ENCODE measurements at regions not wholly inside any gene's neighbourhood (a gene's known extent, or its start where the extent isn't known, plus 50 kb on each side); places are given as distances from the start of the nearest gene placed in this dataset.

DNA sequence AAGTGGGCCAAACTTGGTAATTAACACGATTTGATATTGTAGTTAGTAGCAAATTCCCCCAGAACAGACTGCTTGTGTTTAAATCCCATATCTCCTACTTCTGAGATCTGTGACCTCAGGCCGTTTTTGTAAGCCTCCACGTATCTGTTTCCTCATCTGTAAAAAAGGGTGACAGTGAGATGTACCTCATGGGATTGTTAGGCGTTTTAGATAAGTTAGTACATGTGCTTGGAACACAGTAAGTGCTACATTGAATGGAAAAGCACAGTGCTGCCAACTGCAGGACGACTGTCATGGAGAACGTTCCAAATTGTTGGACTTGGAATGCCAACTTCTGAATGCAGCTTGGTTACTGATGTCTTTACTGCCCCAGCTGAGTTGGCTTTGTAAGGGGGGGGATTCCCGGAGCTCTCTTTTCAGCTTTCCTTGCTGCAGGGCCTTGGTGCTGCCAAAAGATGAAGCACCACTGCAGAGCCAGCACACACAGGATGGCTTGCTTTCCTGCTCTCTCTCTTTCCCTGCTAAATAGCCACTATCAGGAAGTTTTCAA lies 108.6 kb downstream of the OPN5 start:
- H3K27me3 ChIP-seq (replicated peaks; ENCODE audit: control insufficient read depth, insufficient read depth, low read length): no peaks in the 10 kb centered on the region
- intact Hi-C loops (cut with micrococcal nuclease; ENCODE audit: unreplicated experiment): no loop called here
- TF ChIP-seq, protein P1, sequence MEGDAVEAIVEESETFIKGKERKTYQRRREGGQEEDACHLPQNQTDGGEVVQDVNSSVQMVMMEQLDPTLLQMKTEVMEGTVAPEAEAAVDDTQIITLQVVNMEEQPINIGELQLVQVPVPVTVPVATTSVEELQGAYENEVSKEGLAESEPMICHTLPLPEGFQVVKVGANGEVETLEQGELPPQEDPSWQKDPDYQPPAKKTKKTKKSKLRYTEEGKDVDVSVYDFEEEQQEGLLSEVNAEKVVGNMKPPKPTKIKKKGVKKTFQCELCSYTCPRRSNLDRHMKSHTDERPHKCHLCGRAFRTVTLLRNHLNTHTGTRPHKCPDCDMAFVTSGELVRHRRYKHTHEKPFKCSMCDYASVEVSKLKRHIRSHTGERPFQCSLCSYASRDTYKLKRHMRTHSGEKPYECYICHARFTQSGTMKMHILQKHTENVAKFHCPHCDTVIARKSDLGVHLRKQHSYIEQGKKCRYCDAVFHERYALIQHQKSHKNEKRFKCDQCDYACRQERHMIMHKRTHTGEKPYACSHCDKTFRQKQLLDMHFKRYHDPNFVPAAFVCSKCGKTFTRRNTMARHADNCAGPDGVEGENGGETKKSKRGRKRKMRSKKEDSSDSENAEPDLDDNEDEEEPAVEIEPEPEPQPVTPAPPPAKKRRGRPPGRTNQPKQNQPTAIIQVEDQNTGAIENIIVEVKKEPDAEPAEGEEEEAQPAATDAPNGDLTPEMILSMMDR (IDR thresholded peaks at IDR 0.05; ENCODE audit: insufficient read depth in 1 of 2, low read depth in 1 of 2, low read length in 1 of 2, severe bottlenecking in 1 of 2, unreplicated experiment in 1 of 2): no peak
- no peaks in the 10 kb centered on the region for H3K9me3 ChIP-seq
- Mint-ChIP-seq H3K27ac (ENCODE audit: unreplicated experiment) (no peak overlapping the region), H3K9me3 (ENCODE audit: unreplicated experiment) (no peaks in the 10 kb centered on the region), H3K36me3 (ENCODE audit: insufficient read depth, unreplicated experiment) (no peaks in the 10 kb centered on the region), H3K4me3 (ENCODE audit: unreplicated experiment) (no peak overlapping the region), H3K27me3 (ENCODE audit: insufficient read depth, unreplicated experiment) (no peaks in the 10 kb centered on the region), H3K4me1 (ENCODE audit: low read depth, unreplicated experiment) (no peaks in the 10 kb centered on the region)
- ChIA-PET CTCF (no interaction called here), POLR2A (no interaction called here)
- H3K4me1 ChIP-seq: no peaks in the 10 kb centered on the region
- H3K36me3 ChIP-seq (ENCODE audit: control insufficient read depth, insufficient read depth, low read length): no peaks in the 10 kb centered on the region
- no TSS peak for BruUV-seq (replicated peaks)
- no peak for DNase-seq
- no peak overlapping the region for H3K4me3 ChIP-seq (ENCODE audit: low read depth, low read length)

DNA sequence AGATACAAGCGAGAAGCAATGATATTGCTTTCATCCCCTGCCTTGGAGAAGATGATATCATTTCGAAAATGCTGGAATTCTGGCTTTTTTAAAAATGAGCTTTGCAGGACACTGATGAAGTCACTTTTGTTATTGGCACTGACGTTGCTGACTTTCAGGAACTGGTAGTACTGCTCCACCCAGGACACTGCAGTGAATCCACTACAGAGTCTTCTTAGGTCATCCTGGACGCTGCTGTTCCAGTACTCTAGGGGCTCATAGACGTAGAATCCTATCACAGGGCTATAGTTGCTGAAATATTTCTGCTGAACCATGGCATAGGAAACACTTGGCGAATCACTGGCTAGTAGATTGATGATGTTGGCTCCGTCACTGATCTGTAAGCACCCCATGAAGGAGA lies 97.2 kb downstream of the OPN5 start:
- H3K4me3 ChIP-seq (ENCODE audit: low read depth, low read length): no peak overlapping the region
- H3K9me3 ChIP-seq: no peaks in the 10 kb centered on the region
- TF ChIP-seq, protein P1 (IDR thresholded peaks at IDR 0.05; ENCODE audit: insufficient read depth in 1 of 2, low read depth in 1 of 2, low read length in 1 of 2, severe bottlenecking in 1 of 2, unreplicated experiment in 1 of 2): no peak
- ChIA-PET CTCF (no interaction called here), POLR2A (no interaction called here)
- Mint-ChIP-seq H3K4me1 (ENCODE audit: low read depth, unreplicated experiment) (no peaks in the 10 kb centered on the region), H3K4me3 (ENCODE audit: unreplicated experiment) (no peak overlapping the region), H3K36me3 (ENCODE audit: insufficient read depth, unreplicated experiment) (no peaks in the 10 kb centered on the region), H3K27me3 (ENCODE audit: insufficient read depth, unreplicated experiment) (peaks cover 1% of the 10 kb centered on the region), H3K9me3 (ENCODE audit: unreplicated experiment) (no peaks in the 10 kb centered on the region), H3K27ac (ENCODE audit: unreplicated experiment) (no peak overlapping the region)
- intact Hi-C loops (cut with micrococcal nuclease; ENCODE audit: unreplicated experiment): no loop called here
- BruUV-seq (replicated peaks): no TSS peak
- H3K36me3 ChIP-seq (ENCODE audit: control insufficient read depth, insufficient read depth, low read length): no peaks in the 10 kb centered on the region
- H3K4me1 ChIP-seq: no peaks in the 10 kb centered on the region
- DNase-seq: no peak
- no peaks in the 10 kb centered on the region for H3K27me3 ChIP-seq (replicated peaks; ENCODE audit: control insufficient read depth, insufficient read depth, low read length)

Measured in Caco-2 (cell line).